ENCODE measurements at regions not wholly inside any gene's neighbourhood (a gene's known extent, or its start where the extent isn't known, plus 50 kb on each side); places are given as distances from the start of the nearest gene placed in this dataset.
A peak's percentile ranks its signal among the peaks of the same experiment; 100 is the strongest.
"Not testable (repeated sequence)": the region's sequence is repeated elsewhere in the genome, so short reads cannot be mapped to it uniquely, and the experiment has no call there.

- no peak for ATAC-seq (replicated peaks in 6 of 8)
- H3K4me3 ChIP-seq: no peak overlapping the region
- in situ Hi-C loops (cut with MboI; ENCODE audit: low pct_unique_long_range_greater_than_20kb in 2 of 9, low sequenced_read_pairs in 9 of 9, unreplicated experiment in 9 of 9): loop anchor here in 1 of 9 experiments (25.0 kb wide), 1 partner anchor 549 kb away; no protein-coding TSS in a partner anchor
- H3K4me1 ChIP-seq (replicated peaks in 1 of 2): peaks cover 0 to 3% of the 10 kb centered on the region in 2 donors
- no peak overlapping the region for H3K27ac ChIP-seq
- whole genome bisulfite sequencing, 10 experiments: 15 to 93% (median 69%) methylated on average over 1 to 3 of the region's 3 CpGs; no CpG with 5 or more reads in 2 of the 10 experiments
These were observed 177.8 kb upstream of the GK2 start for GRCh38 chr4:79585834-79586233.

GRCh38 chr4:79585330-79585729 lies 177.3 kb upstream of the GK2 start:
- Histone ChIP-seq H3K4me3 (no peak overlapping the region), H3K27ac (no peak overlapping the region), H3K4me1 (replicated peaks in 1 of 2) (peaks cover 0 to 3% of the 10 kb centered on the region in 2 donors)
- in situ Hi-C loops (cut with MboI; ENCODE audit: low pct_unique_long_range_greater_than_20kb in 2 of 9, low sequenced_read_pairs in 9 of 9, unreplicated experiment in 9 of 9): loop anchor here in 1 of 9 experiments (25.0 kb wide), 1 partner anchor 548 kb away; no protein-coding TSS in a partner anchor
- 40 to 100% (median 84%) methylated on average over 1 to 2 of the region's 2 CpGs; no CpG with 5 or more reads in 1 of the 10 experiments for WGBS, 10 experiments
- no peak for ATAC-seq (replicated peaks in 6 of 8)

GRCh38 chr4:79584902-79585301 lies 176.9 kb upstream of the GK2 start:
- Histone ChIP-seq H3K4me1 (replicated peaks in 1 of 2) (peaks cover 0 to 3% of the 10 kb centered on the region in 2 donors), H3K27ac (no peak overlapping the region), H3K4me3 (no peak overlapping the region)
- 25 to 82% (median 51%) methylated on average over 2 to 3 of the region's 3 CpGs; no CpG with 5 or more reads in 6 of the 10 experiments for WGBS, 10 experiments
- in situ Hi-C loops (cut with MboI; ENCODE audit: low pct_unique_long_range_greater_than_20kb in 2 of 9, low sequenced_read_pairs in 9 of 9, unreplicated experiment in 9 of 9): loop anchor here in 1 of 9 experiments (25.0 kb wide), 1 partner anchor 548 kb away; no protein-coding TSS in a partner anchor
- no peak for ATAC-seq (replicated peaks in 6 of 8)

- no peak overlapping the region for H3K27ac ChIP-seq
- no peak for ATAC-seq (replicated peaks in 6 of 8)
- peaks cover 0 to 3% of the 10 kb centered on the region in 2 donors for H3K4me1 ChIP-seq (replicated peaks in 1 of 2)
- in situ Hi-C loops (cut with MboI; ENCODE audit: low pct_unique_long_range_greater_than_20kb in 2 of 9, low sequenced_read_pairs in 9 of 9, unreplicated experiment in 9 of 9): loop anchor here in 1 of 9 experiments (25.0 kb wide), 1 partner anchor 547 kb away; no protein-coding TSS in a partner anchor
- 17 to 100% (median 88%) methylated on average over 1 of the region's 1 CpG; no CpG with 5 or more reads in 3 of the 10 experiments for WGBS, 10 experiments
- H3K4me3 ChIP-seq: no peak overlapping the region
These were observed 176.3 kb upstream of the GK2 start for GRCh38 chr4:79584352-79584751.

- peaks cover 0 to 3% of the 10 kb centered on the region in 2 donors for H3K4me1 ChIP-seq (replicated peaks in 1 of 2)
- no peak overlapping the region for H3K27ac ChIP-seq
- in situ Hi-C loops (cut with MboI; ENCODE audit: low pct_unique_long_range_greater_than_20kb in 2 of 9, low sequenced_read_pairs in 9 of 9, unreplicated experiment in 9 of 9): loop anchor here in 2 of 9 experiments (10.0 to 25.0 kb wide), 2 partner anchors 541 to 624 kb away; no protein-coding TSS in a partner anchor
- ATAC-seq (replicated peaks in 6 of 8): no peak
- H3K4me3 ChIP-seq: no peak overlapping the region
- 90 to 100% (median 100%) methylated on average over 1 to 3 of the region's 3 CpGs; no CpG with 5 or more reads in 4 of the 10 experiments for WGBS, 10 experiments
These were observed 170.6 kb upstream of the GK2 start for GRCh38 chr4:79578606-79579005.

GRCh38 chr4:79576429-79576753 lies 168.4 kb upstream of the GK2 start:
- Histone ChIP-seq H3K4me3 (no peak overlapping the region), H3K27ac (no peak overlapping the region), H3K4me1 (replicated peaks in 1 of 2) (peaks cover 0 to 3% of the 10 kb centered on the region in 2 donors)
- WGBS, 10 experiments: 10 to 58% (median 43%) methylated on average over 1 to 6 of the region's 6 CpGs
- ATAC-seq (replicated peaks in 6 of 8): peak; percentile 81 to 98 (median 94)
- in situ Hi-C loops (cut with MboI; ENCODE audit: low pct_unique_long_range_greater_than_20kb in 2 of 9, low sequenced_read_pairs in 9 of 9, unreplicated experiment in 9 of 9): loop anchor here in 2 of 9 experiments (10.0 to 25.0 kb wide), 2 partner anchors 539 to 622 kb away; no protein-coding TSS in a partner anchor

- Histone ChIP-seq H3K27ac (no peak overlapping the region), H3K4me1 (replicated peaks in 1 of 2) (peaks cover 0 to 3% of the 10 kb centered on the region in 2 donors), H3K4me3 (no peak overlapping the region)
- in situ Hi-C loops (cut with MboI; ENCODE audit: low pct_unique_long_range_greater_than_20kb in 2 of 9, low sequenced_read_pairs in 9 of 9, unreplicated experiment in 9 of 9): loop anchor here in 2 of 9 experiments (10.0 to 25.0 kb wide), 2 partner anchors 539 to 621 kb away; no protein-coding TSS in a partner anchor
- peak in 3 of 8 experiments; percentile 72 to 84 (median 84) for ATAC-seq (replicated peaks in 6 of 8)
- WGBS, 10 experiments: 0 to 100% (median 81%) methylated on average over 1 to 7 of the region's 7 CpGs
These were observed 167.8 kb upstream of the GK2 start for GRCh38 chr4:79575709-79576428.

GRCh38 chr4:79574741-79575451 lies 166.9 kb upstream of the GK2 start:
- 60 to 100% (median 87%) methylated on average over 1 to 7 of the region's 7 CpGs for WGBS, 10 experiments
- in situ Hi-C loops (cut with MboI; ENCODE audit: low pct_unique_long_range_greater_than_20kb in 2 of 9, low sequenced_read_pairs in 9 of 9, unreplicated experiment in 9 of 9): loop anchor here in 3 of 9 experiments (10.0 to 25.0 kb wide), 2 partner anchors 538 to 620 kb away; no protein-coding TSS in a partner anchor
- ATAC-seq (replicated peaks in 6 of 8): no peak
- Histone ChIP-seq H3K27ac (no peak overlapping the region), H3K4me1 (replicated peaks in 1 of 2) (peaks cover 0 to 3% of the 10 kb centered on the region in 2 donors), H3K4me3 (no peak overlapping the region)

GRCh38 chr4:79563219-79563618 lies 155.2 kb upstream of the GK2 start:
- 17 to 100% (median 74%) methylated on average over 1 of the region's 1 CpG; no CpG with 5 or more reads in 4 of the 10 experiments for WGBS, 10 experiments
- H3K4me1 ChIP-seq (replicated peaks in 1 of 2): no peaks in the 10 kb centered on the region
- H3K27ac ChIP-seq: no peak overlapping the region
- peak in 5 of 8 experiments; percentile 36 to 92 (median 61) for ATAC-seq (replicated peaks in 6 of 8)
- H3K4me3 ChIP-seq: no peak overlapping the region
- in situ Hi-C loops (cut with MboI; ENCODE audit: low pct_unique_long_range_greater_than_20kb in 2 of 9, low sequenced_read_pairs in 9 of 9, unreplicated experiment in 9 of 9): loop anchor here in 1 of 9 experiments (25.0 kb wide), 1 partner anchor 526 kb away; no protein-coding TSS in a partner anchor

- in situ Hi-C loops (cut with MboI; ENCODE audit: low pct_unique_long_range_greater_than_20kb in 2 of 9, low sequenced_read_pairs in 9 of 9, unreplicated experiment in 9 of 9): loop anchor here in 1 of 9 experiments (25.0 kb wide), 1 partner anchor 524 kb away; no protein-coding TSS in a partner anchor
These were observed 153.7 kb upstream of the GK2 start for GRCh38 chr4:79561751-79562150.

GRCh38 chr4:79559398-79559797 lies 151.4 kb upstream of the GK2 start:
- 100% methylated on average over 1 of the region's 2 CpGs; no CpG with 5 or more reads in 7 of the 10 experiments for WGBS, 10 experiments
- ATAC-seq (replicated peaks in 6 of 8); H3K4me3 ChIP-seq; H3K27ac ChIP-seq; H3K4me1 ChIP-seq (replicated peaks in 1 of 2): not testable (repeated sequence)
- in situ Hi-C loops (cut with MboI; ENCODE audit: low pct_unique_long_range_greater_than_20kb in 2 of 9, low sequenced_read_pairs in 9 of 9, unreplicated experiment in 9 of 9): loop anchor here in 1 of 9 experiments (25.0 kb wide), 1 partner anchor 522 kb away; no protein-coding TSS in a partner anchor

More at GRCh38 chr4:79561751-79562150, 153.7 kb upstream of the GK2 start:
- WGBS, 10 experiments: 0 to 100% (median 33%) methylated on average over 1 of the region's 1 CpG; no CpG with 5 or more reads in 5 of the 10 experiments
- peak in 1 of 8 experiments; percentile 74 for ATAC-seq (replicated peaks in 6 of 8)
- no peak overlapping the region for H3K4me3 ChIP-seq
- H3K4me1 ChIP-seq (replicated peaks in 1 of 2): no peaks in the 10 kb centered on the region
- no peak overlapping the region for H3K27ac ChIP-seq

- no peak overlapping the region for H3K27ac ChIP-seq
- in situ Hi-C loops (cut with MboI; ENCODE audit: low pct_unique_long_range_greater_than_20kb in 2 of 9, low sequenced_read_pairs in 9 of 9, unreplicated experiment in 9 of 9): loop anchor here in 1 of 9 experiments (25.0 kb wide), 1 partner anchor 515 kb away; no protein-coding TSS in a partner anchor
- no peak overlapping the region for H3K4me3 ChIP-seq
- no peak for ATAC-seq (replicated peaks in 6 of 8)
- no peaks in the 10 kb centered on the region for H3K4me1 ChIP-seq (replicated peaks in 1 of 2)
These were observed 144.3 kb upstream of the GK2 start for GRCh38 chr4:79552311-79552710.
